ENCODE measurements at regions not wholly inside any gene's neighbourhood (a gene's known extent, or its start where the extent isn't known, plus 50 kb on each side); places are given as distances from the start of the nearest gene placed in this dataset.

GRCh38 chr2:198645816-198646215 is 811.9 kb downstream of the SATB2 start:
- no peak for TF ChIP-seq EZH2phosphoT487 (IDR thresholded peaks at IDR 0.05; ENCODE audit: low read length)
- TF ChIP-seq, protein P1, sequence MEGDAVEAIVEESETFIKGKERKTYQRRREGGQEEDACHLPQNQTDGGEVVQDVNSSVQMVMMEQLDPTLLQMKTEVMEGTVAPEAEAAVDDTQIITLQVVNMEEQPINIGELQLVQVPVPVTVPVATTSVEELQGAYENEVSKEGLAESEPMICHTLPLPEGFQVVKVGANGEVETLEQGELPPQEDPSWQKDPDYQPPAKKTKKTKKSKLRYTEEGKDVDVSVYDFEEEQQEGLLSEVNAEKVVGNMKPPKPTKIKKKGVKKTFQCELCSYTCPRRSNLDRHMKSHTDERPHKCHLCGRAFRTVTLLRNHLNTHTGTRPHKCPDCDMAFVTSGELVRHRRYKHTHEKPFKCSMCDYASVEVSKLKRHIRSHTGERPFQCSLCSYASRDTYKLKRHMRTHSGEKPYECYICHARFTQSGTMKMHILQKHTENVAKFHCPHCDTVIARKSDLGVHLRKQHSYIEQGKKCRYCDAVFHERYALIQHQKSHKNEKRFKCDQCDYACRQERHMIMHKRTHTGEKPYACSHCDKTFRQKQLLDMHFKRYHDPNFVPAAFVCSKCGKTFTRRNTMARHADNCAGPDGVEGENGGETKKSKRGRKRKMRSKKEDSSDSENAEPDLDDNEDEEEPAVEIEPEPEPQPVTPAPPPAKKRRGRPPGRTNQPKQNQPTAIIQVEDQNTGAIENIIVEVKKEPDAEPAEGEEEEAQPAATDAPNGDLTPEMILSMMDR (IDR thresholded peaks at IDR 0.05; ENCODE audit: low read length), result no peak
